Stimulated activated CD4-positive, alpha-beta T cell treated with anti-CD3 and anti-CD28 coated beads, TNF-alpha, amount 100 ng/mL, for 4 hours (primary cell): ENCODE measurements at regions not wholly inside any gene's neighbourhood (a gene's known extent, or its start where the extent isn't known, plus 50 kb on each side); places are given as distances from the start of the nearest gene placed in this dataset.

ENCODE experiments used
- DNase-seq, 3 experiments: peaks; one replicate each; pipeline ENCODE4 v3.0.0-alpha.2; 2020; ENCODE audit warnings: low read depth in 3 of 3

DNA sequence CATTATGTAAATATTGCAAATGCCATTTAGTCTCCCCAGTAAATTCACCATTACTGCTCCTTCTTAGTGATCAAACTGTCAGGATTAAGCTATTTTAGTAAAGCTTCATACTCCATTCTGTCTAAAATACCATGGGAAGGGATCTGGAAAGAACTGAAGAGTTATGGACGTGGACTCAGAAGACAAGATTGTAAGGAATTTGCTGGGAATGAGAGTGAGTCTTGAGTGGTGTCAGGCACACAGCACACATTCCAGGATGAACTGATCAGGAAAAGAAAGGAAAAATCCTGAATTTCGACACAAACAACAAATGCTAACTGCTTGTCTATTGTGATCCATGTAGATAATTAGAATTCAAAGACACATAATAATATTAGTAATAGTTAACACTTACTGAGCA, 311.0 kb downstream of the CENPC start:
- DNase-seq, result no peak

DNA sequence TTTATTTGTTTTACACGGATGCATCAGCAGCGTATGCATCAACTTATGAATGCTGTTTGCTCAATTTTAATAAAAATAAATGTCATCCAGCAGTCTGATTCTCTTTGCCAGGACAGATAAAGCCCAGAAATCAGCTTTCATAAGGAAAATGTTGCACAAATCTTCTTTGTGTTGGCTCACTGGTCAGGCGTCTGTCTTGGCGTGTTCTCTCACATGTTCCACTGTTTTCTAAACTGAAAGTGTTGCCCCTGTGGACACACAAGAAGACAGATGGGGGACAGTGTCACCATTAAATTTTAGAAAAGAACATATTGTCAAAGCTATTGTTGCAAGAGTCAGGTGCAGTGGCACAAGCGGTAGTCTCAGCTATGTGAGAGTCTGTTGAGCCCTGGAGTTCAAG, 316.2 kb downstream of the CENPC start:
- no peak for DNase-seq

DNA sequence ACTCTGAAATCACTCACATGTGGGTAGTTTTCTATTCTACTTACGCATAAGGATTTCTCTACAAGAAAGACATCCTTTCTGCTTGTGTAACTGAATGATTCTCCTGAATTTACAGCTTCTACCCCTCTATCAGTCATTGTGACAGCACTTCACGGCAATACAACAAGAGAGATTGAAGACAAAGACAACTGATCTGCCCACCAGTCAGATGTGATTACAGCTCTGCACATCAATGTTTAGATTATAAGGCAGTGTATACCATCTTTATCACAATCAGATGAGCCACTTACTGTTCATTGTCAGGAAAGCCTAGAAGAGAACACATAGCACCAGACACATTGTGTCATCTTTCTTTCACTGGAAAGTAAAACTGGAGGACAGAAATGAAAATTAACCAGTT, 324.4 kb downstream of the CENPC start:
- no peak for DNase-seq

DNA sequence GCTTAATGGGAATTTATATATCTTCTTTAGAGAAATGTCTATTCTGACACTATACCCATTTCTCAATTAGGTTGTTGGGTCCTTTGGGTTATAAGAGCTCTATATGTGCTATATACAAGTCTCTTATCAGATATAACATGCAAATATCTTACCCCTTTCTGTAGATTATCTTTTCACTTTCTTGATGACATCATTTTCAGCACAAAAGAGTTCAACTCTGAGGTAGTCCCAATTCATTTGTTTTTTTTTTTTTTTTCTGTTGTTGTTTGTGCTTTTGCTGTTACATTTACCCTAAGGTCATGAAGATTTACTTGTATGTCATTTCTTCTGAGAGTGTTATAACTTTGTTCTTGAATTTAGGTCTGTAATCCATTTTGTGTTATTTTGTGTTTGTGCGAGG, 326.4 kb downstream of the CENPC start:
- no peak for DNase-seq

DNA sequence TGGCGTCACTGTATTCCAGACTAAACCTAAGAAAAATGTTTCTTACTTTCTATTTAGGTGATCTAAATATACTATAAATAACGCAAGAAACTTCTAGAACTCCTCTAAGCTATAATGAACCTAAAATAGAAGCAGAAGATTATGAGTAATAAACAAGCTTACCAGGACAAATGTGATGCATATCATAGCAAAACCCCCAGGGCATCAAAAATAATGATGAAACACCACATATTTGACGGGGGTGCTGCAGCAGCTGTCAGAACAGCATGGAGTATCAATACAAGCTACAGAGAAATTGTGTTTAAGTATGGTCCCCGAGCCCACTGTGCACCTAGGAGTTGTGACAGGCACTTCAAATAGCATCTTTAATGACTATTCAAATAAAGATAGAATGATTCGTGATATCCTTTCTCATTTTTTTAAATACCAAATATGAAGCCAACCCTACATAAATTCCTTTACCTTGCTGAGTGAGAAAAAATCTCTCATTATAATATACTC, 337.3 kb downstream of the CENPC start:
- no peak for DNase-seq

DNA sequence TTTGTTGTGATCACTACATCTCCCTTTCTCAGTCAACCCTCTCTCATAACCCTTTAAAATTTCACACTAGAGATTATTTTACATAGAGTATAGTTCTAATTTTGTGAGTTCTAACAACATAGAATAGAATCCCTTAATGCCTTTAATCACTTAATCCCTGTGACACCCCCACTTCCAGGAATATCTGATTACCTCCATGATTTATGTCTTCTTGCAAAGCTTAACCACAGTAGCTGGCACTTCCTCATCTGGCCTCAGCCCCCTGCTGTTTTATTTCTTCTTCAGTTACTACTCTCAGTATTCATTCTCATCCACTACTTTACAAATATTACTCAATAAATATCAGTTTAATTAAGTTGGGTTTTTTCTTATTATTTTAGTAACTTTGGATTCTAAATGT, 340.9 kb downstream of the CENPC start:
- no peak for DNase-seq

DNA sequence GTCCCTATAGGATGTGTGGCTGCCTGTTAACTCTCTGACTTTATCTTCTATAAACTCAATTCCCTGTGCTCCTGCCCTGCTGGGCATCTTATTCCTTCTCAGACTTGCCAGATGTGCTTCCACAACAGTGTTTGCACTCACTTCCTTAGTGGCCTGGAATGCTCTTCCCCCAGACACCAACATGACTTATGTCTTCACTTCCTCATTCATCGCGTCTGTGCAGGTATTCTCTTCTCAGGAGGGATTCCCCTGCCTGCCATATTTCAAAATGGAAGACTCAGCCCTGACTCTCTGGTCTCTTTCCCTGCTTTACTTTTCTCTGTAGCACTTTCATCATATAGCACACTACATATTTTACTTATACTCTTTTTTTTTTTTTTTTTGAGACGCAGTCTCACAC, 344.0 kb downstream of the CENPC start:
- DNase-seq, result no peak

- no peak for DNase-seq
Measured at GRCh38 chr4:67198727-67199126, 346.6 kb downstream of the CENPC start.

DNA sequence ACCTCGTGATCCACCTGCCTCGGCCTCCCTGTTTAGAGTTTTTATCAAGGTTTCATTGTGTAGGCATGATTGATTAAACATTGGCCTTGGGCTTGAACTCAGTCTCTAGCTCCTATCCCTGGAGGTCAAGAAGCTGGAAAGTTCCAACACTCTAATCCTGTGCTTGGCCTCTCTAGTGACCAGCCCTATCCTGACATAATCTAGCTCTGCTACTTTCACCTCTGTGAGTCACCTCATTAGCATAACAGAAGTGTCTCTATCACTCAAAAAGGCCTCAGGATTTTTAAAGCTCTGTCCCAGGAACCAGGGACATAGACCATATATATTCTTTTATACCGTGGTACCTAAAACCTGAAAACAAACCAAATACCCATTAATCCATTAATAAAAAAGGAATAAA, 377.5 kb downstream of the CENPC start:
- no peak for DNase-seq

DNA sequence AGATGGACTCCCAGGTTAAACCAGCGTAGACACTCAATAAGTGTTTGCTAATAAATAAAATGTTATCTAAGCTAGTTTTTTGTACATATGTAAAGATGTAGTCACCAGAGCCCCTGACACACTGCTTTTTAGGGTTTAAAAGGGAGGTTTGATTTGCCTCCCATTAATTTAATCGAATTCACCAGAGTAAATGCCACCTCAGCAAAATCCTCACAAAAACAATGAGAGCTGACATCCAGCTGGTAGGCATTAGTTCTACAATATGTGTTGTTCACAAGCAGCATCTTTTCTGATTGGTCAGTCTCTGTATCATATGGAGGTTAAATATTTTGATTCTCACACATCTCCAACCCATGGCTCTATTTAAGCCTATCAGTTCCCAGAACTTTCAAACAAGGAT, 382.6 kb downstream of the CENPC start:
- no peak for DNase-seq

GRCh38 chr4:67161311-67161710, 384.0 kb downstream of the CENPC start:
- DNase-seq, result no peak

DNA sequence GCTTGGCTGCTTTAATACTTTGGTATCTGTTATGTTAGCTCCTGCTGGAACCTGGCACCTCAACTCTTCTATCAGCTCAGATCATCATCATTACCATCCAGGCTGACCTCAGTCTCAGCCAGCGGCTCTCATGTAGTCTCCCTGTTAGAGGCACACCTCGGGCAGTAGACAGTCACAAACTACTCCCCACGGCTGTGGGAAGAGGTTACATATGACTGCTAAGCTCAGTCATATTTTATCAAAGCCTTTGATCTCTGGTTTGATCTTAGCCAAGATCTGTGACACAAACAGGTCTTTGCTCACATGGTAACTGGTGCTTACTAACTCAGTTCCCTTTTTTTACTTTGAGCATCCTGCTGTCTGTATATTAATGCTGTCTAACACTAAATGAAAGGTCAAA, 384.9 kb downstream of the CENPC start:
- no peak for DNase-seq

DNA sequence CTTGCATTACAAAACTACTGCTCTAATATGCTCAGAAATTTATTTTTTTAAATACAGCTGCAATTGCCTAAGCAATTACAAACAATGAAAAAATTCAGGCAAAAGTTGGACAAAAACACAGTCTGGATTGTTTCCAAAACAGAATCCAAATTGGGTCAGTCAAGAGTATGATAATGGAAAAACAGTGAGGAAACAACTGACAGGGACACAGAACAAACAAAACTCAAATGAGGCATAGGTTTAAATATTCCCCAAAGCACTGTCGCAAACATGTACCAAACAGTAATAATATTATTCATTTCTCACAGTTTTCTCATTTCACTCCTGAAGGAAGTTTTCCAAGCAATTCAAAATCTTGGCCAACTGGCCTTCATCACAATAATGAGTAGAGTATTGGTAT, 386.6 kb downstream of the CENPC start:
- DNase-seq, result no peak

- DNase-seq, result no peak
Measured at GRCh38 chr4:67152976-67153375, 392.3 kb downstream of the CENPC start.

DNA sequence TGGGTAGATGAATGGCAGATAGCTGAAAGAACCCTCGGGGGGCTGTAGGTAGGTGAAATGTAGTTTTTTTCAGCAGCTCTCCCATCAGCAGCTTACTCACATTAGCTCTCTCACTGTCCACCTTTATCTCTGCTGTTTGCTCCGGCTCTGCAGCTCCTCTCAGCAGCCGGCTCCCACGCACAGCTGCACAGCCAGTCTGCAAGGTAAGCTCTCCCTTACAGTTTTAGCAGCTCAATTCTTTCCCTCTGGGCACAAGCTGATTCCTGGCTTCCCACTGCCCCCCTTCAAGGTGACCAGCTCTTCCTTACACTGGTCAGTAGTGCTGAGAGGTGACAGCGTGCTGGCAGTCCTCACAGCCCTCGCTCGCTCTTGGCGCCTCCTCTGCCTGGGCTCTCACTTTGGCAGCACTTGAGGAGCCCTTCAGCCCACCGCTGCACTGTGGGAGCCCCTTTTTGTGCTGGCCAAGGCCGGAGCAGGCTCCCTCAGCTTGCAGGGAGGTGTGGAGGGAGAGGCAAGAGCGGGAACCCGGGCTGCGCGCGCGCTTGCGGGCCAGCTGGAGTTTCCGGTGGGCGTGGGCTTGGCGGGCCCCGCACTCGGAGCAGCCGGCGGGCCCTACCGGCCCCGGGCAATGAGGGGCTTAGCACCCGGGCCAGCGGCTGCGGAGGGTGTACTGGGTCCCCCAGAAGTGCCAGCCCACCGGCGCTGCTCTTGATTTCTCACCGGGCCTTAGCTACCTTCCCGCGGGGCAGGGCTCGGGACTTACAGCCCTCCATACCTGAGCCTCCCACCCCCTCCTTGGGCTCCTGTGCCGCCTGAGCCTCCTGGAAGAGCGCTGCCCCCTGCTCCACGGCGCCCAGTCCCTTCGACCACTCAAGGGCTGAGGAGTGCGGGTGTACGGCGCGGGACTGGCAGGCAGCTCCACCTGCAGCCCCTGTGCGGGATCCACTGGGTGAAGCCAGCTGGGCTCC, 393.6 kb downstream of the CENPC start:
- DNase-seq, result no peak

DNA sequence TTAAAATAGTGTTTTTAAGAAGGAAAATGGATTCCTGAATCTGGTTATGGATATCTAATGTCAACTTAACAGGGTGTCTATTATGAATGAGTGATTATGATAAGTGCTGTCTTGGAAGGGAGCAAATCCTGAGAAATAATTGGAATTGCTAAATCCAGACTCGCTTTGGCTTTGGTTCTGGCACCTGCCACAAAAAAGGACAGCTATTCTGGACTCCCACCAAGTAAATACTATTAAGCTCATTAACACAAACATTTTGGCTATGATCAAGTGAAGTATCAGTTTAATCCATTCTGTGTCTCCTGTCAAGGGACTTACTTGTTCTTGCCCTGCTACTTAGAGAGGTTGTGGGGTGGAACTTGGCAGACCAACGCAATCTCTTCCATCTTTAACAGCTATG, 403.7 kb downstream of the CENPC start:
- no peak for DNase-seq

- no peak for DNase-seq
Measured at GRCh38 chr4:67134616-67135015, 410.7 kb downstream of the CENPC start.

GRCh38 chr4:67133162-67133561, 412.1 kb downstream of the CENPC start:
- no peak for DNase-seq

- DNase-seq, result no peak
Measured at GRCh38 chr4:67131224-67131623, 414.1 kb downstream of the CENPC start.

DNA sequence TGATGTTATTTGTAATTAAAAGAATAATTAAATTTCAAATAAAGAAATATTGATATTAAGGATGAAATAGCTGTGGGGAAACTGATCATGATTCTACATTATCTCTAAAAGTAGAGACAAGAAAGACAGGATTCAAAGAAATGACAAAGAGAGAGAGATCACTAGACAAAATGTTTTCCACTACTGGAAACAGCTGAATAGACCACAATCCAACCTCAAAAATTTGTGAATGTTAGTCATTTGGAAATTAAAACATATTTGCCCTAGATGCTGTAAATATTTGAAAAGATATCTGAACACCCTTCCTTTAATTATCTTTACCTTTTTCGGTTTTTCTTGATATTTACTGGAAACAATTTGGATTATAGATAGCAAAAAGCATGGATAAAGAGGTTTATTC, 414.9 kb downstream of the CENPC start:
- no peak for DNase-seq

DNA sequence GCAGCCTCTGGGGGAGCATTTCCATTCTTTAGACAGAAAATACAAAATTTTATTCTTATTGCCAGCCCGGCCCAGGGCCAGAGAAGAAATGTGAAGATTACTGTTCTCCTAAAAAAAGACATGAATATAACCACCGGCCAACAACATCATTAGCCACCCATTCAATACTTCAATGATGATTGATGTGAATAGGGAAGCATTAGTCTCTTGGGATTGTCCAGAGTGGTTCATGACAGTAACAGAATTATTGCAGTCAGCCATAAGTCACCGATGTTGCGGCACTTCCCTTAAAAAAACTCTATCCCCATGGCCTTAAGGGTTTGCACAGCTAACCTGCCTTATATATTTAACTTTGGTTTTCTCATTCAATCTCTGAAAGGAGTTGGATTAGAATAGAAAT, 418.7 kb downstream of the CENPC start:
- DNase-seq, result no peak

DNA sequence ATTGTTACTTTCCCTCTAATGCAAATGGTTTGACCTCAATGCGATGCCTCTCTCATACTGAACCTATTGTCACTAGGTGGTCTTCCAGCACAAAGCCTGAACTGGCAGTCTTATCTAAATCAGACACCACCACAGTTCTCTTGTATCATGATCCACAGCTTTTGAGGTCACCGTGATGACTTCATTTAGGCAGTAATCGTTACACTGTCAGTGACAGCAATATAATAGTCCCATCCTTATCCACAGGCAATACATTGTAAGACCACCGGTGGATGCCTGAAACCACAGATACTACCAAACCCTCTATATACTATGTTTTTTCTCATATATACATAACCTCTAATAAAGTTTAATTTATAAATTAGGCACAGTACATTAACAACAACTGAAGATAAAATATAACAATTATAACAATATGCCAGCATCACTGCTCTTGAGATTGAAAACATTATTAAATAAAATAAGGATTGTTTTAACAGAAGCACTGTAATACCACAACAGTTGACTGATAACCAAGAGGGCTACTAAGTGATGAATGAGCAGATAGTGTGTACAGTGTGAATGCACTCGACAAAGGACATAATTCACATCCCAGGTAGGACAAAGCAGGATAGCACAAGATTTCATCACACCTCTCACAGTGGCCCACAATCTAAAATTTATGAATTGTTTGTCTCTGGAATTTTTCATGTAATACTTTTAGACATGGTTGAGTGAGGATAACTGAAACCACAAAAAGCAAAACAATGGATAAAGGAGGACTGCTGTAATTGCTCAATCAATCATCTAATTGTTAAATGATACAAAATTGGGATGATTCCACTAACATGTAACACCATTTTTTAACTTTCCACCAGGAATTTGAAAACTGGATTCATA, 419.4 kb downstream of the CENPC start:
- DNase-seq, result no peak

DNA sequence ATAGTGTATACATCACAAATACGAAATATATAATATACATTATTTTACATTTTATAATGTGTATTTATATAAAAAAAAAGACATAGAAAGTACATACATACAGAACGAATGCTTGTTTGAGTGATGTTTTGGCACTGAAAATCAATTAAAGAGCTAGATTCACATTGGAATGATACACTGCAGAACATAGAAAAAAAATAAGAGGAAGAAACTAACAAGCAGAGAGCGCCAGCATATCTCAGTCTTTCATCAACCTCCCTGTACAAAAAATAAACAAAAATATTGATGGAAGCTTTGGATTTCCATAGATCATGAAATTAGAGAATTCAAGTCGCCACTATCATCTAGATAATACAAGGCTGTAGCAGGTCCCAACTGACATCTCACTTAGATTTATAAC, 420.6 kb downstream of the CENPC start:
- DNase-seq, result no peak
